PC-3 (cell line): ENCODE measurements at regions not wholly inside any gene's neighbourhood (a gene's known extent, or its start where the extent isn't known, plus 50 kb on each side); places are given as distances from the start of the nearest gene placed in this dataset.

ENCODE experiments used
- ATAC-seq: fragments of 200-7000 bp; cut with Tn5 transposase; 2 replicates; pipeline ENCODE4 v1.9.1; 2020; ENCODE audit warnings: mild to moderate bottlenecking, moderate library complexity
- BruUV-seq: library from RNA; stranded (reverse); fragments of 400-500 nt; replicated peaks from 2 replicates; lab custom pipeline; 2021; lab: Mats Ljungman, UMichigan
- CTCF ChIA-PET: fragments of 300-600 bp; sonication (Branson Sonifier 250); formaldehyde crosslinking; loops from one replicate; lab custom pipeline; 2022; ENCODE audit warnings: antibody characterized with exemption; lab: Charles Lee
- POLR2A ChIA-PET: fragments of 300-600 bp; sonication (Branson Sonifier 250); formaldehyde crosslinking; loops from one replicate; lab custom pipeline; 2022; ENCODE audit warnings: antibody characterized with exemption; ENCODE audit not compliant: unreplicated experiment; lab: Charles Lee
- DNase-seq: peaks from one replicate; pipeline ENCODE4 v3.0.0-alpha.2; 2015
- H2AFZ ChIP-seq: fragments of 300-600 bp; sonication (generic); 2 replicates; pipeline ENCODE4 v1.6.0; 2016; ENCODE audit warnings: antibody characterized with exemption, low read length
- H3F3A ChIP-seq: fragments of 300-600 bp; sonication (generic); one replicate; pipeline ENCODE4 v1.6.0; 2017; ENCODE audit warnings: antibody characterized with exemption, low read length, control low read depth, mild to moderate bottlenecking; ENCODE audit not compliant: unreplicated experiment
- H3K27ac ChIP-seq: fragments of 300-600 bp; sonication (generic); 2 replicates; pipeline ENCODE4 v1.5.1; 2016; ENCODE audit warnings: mild to moderate bottlenecking, low read length
- H3K27me3 ChIP-seq: fragments of 300-600 bp; sonication (generic); 2 replicates; pipeline ENCODE4 v1.6.1; 2016; ENCODE audit warnings: low read length, mixed read lengths
- H3K36me3 ChIP-seq: fragments of 300-600 bp; sonication (generic); 2 replicates; pipeline ENCODE4 v1.6.1; 2016; ENCODE audit warnings: low read depth, mixed run types, low read length, mixed read lengths
- H3K4me1 ChIP-seq: fragments of 300-600 bp; sonication (generic); 2 replicates; pipeline ENCODE4 v1.5.1; 2016; ENCODE audit warnings: low read length; ENCODE audit not compliant: insufficient read depth
- H3K4me2 ChIP-seq: fragments of 300-600 bp; sonication (generic); 2 replicates; pipeline ENCODE4 v1.6.0; 2016; ENCODE audit warnings: low read length
- H3K4me3 ChIP-seq: fragments of 300-600 bp; sonication (generic); 2 replicates; pipeline ENCODE4 v1.5.1; 2016; ENCODE audit warnings: mild to moderate bottlenecking, low read length, mixed read lengths
- H3K79me2 ChIP-seq: fragments of 300-600 bp; sonication (generic); 2 replicates; pipeline ENCODE4 v1.6.1; 2017; ENCODE audit warnings: low read length, mixed read lengths
- H3K9ac ChIP-seq: fragments of 300-600 bp; sonication (generic); 2 replicates; pipeline ENCODE4 v1.6.0; 2016; ENCODE audit warnings: mild to moderate bottlenecking, low read length
- H3K9me2 ChIP-seq: fragments of 300-600 bp; sonication (generic); replicated peaks from 2 replicates; pipeline ENCODE4 v1.6.1; 2016; ENCODE audit warnings: mixed run types, low read length, mixed read lengths
- H3K9me3 ChIP-seq: fragments of 300-600 bp; sonication (generic); 2 replicates; pipeline ENCODE4 v1.6.1; 2016; ENCODE audit warnings: low read length, mixed read lengths
- H4K20me1 ChIP-seq: fragments of 300-600 bp; sonication (generic); 2 replicates; pipeline ENCODE4 v1.6.1; 2016; ENCODE audit warnings: low read length, mixed read lengths
- CTCF ChIP-seq: fragments of 300-600 bp; sonication (generic); conservative IDR thresholded peaks from 2 replicates; pipeline ENCODE4 v1.5.1; 2017; ENCODE audit warnings: antibody characterized with exemption, low read depth, mild to moderate bottlenecking, low read length
- EZH2 ChIP-seq: fragments of 300-600 bp; sonication (generic); IDR thresholded peaks from one replicate; pipeline ENCODE4 v1.6.1; 2017; ENCODE audit warnings: antibody characterized with exemption, mild to moderate bottlenecking, low read length; ENCODE audit not compliant: unreplicated experiment
- EZH2phosphoT487 ChIP-seq: fragments of 300-600 bp; sonication (generic); IDR thresholded peaks from 2 replicates; pipeline ENCODE4 v1.6.1; 2018; ENCODE audit warnings: mild to moderate bottlenecking, antibody characterized with exemption, low read length, borderline replicate concordance
- intact Hi-C: fragments of 100-400 bp; cut with micrococcal nuclease; formaldehyde crosslinking; loops from 2 replicates; pipeline ENCODE4 v1.9.0; 2023

- Histone ChIP-seq H3K27me3 (peaks cover 10% of the 10 kb centered on the region; the same call in 1 of the 2 replicates), H4K20me1 (no peaks in the 10 kb centered on the region), H3F3A (no peaks in the 10 kb centered on the region), H3K4me1 (no peaks in the 10 kb centered on the region), H3K79me2 (no peaks in the 10 kb centered on the region), H3K27ac (no peak overlapping the region), H3K4me3 (no peak overlapping the region), H3K9me2 (no peaks in the 10 kb centered on the region), H3K9ac (no peak overlapping the region), H2AFZ (no peak overlapping the region), H3K4me2 (no peak overlapping the region), H3K36me3 (no peaks in the 10 kb centered on the region), H3K9me3 (no peaks in the 10 kb centered on the region)
- BruUV-seq, result no TSS peak
- intact Hi-C loops, result no loop called here
- ATAC-seq (no peak), DNase-seq (no peak)
- POLR2A ChIA-PET, result no interaction called here
- CTCF ChIA-PET, result no interaction called here
- TF ChIP-seq EZH2phosphoT487 (no peak), EZH2 (no peak), CTCF (no peak)
Observed at GRCh38 chr15:70213794-70214193, 116.1 kb upstream of the TLE3 start.

GRCh38 chr15:70212963-70213315 is 115.2 kb upstream of the TLE3 start:
- H3K79me2 ChIP-seq, result no peaks in the 10 kb centered on the region
- peaks cover 7% of the 10 kb centered on the region; the same call in 1 of the 2 replicates for H3K27me3 ChIP-seq
- H3K27ac ChIP-seq, result no peak overlapping the region
- no peak overlapping the region for H3K4me3 ChIP-seq
- H3K4me2 ChIP-seq, result no peak overlapping the region
- BruUV-seq, result no TSS peak
- H3K4me1 ChIP-seq, result no peaks in the 10 kb centered on the region
- ChIA-PET CTCF (no interaction called here), POLR2A (no interaction called here)
- H3K9me2 ChIP-seq, result no peaks in the 10 kb centered on the region
- H3K9ac ChIP-seq, result no peak overlapping the region
- no peaks in the 10 kb centered on the region for H3K36me3 ChIP-seq
- no peaks in the 10 kb centered on the region for H3F3A ChIP-seq
- no peak for TF ChIP-seq EZH2
- TF ChIP-seq EZH2phosphoT487, result no peak
- no peak for TF ChIP-seq CTCF
- ATAC-seq (no peak), DNase-seq (no peak)
- H3K9me3 ChIP-seq, result no peaks in the 10 kb centered on the region
- intact Hi-C loops, result no loop called here
- H2AFZ ChIP-seq, result no peak overlapping the region
- H4K20me1 ChIP-seq, result no peaks in the 10 kb centered on the region

DNA sequence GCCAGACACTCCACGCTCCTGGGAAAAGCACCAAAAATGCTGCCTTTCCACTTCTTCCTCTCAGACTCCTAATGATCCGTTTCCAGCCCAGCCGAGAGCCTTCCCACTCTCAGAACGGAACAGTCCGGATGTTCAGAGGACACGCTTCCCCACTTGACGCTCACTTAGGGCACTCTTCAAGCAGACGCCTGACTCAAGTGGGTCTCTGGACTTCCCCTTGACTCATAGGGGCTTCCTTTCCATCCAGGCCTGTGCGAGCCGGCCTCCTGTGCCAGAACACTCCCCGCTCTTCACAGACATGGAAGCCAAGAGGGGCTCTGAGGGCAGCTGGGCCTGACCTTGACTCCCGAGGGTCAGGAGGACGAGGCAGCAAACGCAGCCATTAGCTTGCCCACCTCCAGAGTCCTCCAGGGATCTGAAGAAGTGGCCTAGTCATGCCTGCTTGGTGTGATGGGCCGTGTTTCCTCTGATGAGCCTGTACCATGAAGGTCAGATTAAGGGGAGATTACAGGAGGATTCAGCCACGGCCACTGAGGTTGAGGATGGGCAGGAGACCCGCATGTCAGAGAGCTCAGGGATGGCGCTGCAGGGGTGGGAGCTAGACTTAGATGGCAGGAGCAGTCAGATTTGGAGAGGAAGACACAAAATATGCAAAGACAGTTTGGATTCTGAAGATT is 114.7 kb upstream of the TLE3 start:
- DNase-seq, result no peak
- no peaks in the 10 kb centered on the region for H3K36me3 ChIP-seq
- no peak overlapping the region for H3K27ac ChIP-seq
- no TSS peak for BruUV-seq
- no peaks in the 10 kb centered on the region for H3K79me2 ChIP-seq
- peaks cover 10% of the 10 kb centered on the region; the same call in 1 of the 2 replicates for H3K27me3 ChIP-seq
- H3K4me1 ChIP-seq, result no peaks in the 10 kb centered on the region
- H3K9ac ChIP-seq, result no peak overlapping the region
- H3K4me2 ChIP-seq, result no peak overlapping the region
- POLR2A ChIA-PET, result no interaction called here
- H3K9me2 ChIP-seq, result no peaks in the 10 kb centered on the region
- no peaks in the 10 kb centered on the region for H3K9me3 ChIP-seq
- TF ChIP-seq CTCF (no peak), EZH2 (no peak), EZH2phosphoT487 (no peak)
- CTCF ChIA-PET, result no interaction called here
- no peak for ATAC-seq
- H4K20me1 ChIP-seq, result no peaks in the 10 kb centered on the region
- intact Hi-C loops, result no loop called here
- H2AFZ ChIP-seq, result no peak overlapping the region
- no peaks in the 10 kb centered on the region for H3F3A ChIP-seq
- H3K4me3 ChIP-seq, result no peak overlapping the region
